ENCODE measurements at regions not wholly inside any gene's neighbourhood (a gene's known extent, or its start where the extent isn't known, plus 50 kb on each side); places are given as distances from the start of the nearest gene placed in this dataset.

DNA sequence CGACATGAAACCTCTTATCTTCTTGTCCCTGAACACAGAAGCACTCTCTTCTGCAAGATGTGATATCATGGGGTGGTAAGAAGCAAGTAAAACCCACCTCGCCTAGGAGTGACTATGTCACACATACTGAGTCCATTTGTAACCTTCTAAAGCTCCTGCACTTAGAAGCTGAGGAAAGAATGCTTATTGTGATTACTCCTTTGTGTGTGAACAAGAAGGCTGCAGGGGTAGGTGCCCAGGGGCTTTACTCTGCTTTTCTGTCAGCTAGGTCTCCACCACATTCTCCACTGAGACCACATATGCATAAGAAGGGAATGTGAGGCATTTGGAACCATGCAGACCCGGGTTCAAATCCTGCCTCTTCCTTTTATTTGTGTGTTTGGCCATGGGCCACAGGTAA lies 144.3 kb downstream of the DMRTA2 start:
- Histone ChIP-seq H3K9ac (no peak overlapping the region), H3K27me3 (ENCODE audit: insufficient read depth) (no peaks in the 10 kb centered on the region), H4K20me1 (ENCODE audit: insufficient read depth) (no peaks in the 10 kb centered on the region), H3K9me3 (no peaks in the 10 kb centered on the region), H3K79me2 (ENCODE audit: insufficient read depth) (no peaks in the 10 kb centered on the region), H3K9me2 (no peaks in the 10 kb centered on the region), H3K36me3 (replicated peaks in 1 of 2; ENCODE audit: control insufficient read depth in 1 of 2, insufficient read depth in 2 of 2, low read length in 1 of 2) (no peaks in the 10 kb centered on the region), H2AFZ (ENCODE audit: low read depth) (no peak overlapping the region), H3K4me2 (no peak overlapping the region), H3F3A (replicated peaks; ENCODE audit: insufficient read depth) (no peaks in the 10 kb centered on the region), H3K4me1 (ENCODE audit: control insufficient read depth in 1 of 2, insufficient read depth in 2 of 2, low read depth in 1 of 2, low read length in 1 of 2) (peaks cover 0 to 55% of the 10 kb centered on the region in 2 experiments; a peak in 2 of 4 replicates), H3K4me3 (ENCODE audit: low read depth in 2 of 2, low read length in 1 of 2) (no peak overlapping the region), H3K27ac (ENCODE audit: low read depth in 2 of 2, low read length in 1 of 2) (peak overlapping the region in 1 of 2 experiments; percentile 100; a peak in 2 of 4 replicates)
- POLR2A ChIA-PET: interaction anchor here (0.9 to 2.8 kb wide), 3 partner anchors 21 to 170 kb away, joined by 5 to 13 read pairs (median 6); partner anchors contain the start of gene ELAVL4
- 26% methylated on average over 3 of the region's 3 CpGs for whole genome bisulfite sequencing (ENCODE audit: low lambda C conversion rate)
- DNase-seq: no peak
- CTCF ChIA-PET: interaction anchor here (0.5 to 4.6 kb wide), 4 partner anchors 11 to 53 kb away, joined by 3 to 40 read pairs (median 6); no protein-coding TSS in a partner anchor
- TF ChIP-seq, protein P1, sequence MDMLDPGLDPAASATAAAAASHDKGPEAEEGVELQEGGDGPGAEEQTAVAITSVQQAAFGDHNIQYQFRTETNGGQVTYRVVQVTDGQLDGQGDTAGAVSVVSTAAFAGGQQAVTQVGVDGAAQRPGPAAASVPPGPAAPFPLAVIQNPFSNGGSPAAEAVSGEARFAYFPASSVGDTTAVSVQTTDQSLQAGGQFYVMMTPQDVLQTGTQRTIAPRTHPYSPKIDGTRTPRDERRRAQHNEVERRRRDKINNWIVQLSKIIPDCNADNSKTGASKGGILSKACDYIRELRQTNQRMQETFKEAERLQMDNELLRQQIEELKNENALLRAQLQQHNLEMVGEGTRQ (IDR thresholded peaks at IDR 0.05; ENCODE audit: borderline replicate concordance, low read depth, low read length): no peak
- TF ChIP-seq GABPA (IDR thresholded peaks at IDR 0.05; ENCODE audit: low read depth) (no peak), EZH2phosphoT487 (IDR thresholded peaks at IDR 0.05; ENCODE audit: borderline replicate concordance, low read depth) (no peak)
- TF ChIP-seq, protein P2, sequence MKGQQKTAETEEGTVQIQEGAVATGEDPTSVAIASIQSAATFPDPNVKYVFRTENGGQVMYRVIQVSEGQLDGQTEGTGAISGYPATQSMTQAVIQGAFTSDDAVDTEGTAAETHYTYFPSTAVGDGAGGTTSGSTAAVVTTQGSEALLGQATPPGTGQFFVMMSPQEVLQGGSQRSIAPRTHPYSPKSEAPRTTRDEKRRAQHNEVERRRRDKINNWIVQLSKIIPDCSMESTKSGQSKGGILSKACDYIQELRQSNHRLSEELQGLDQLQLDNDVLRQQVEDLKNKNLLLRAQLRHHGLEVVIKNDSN (IDR thresholded peaks at IDR 0.05; ENCODE audit: borderline replicate concordance, low read depth): no peak
- TF ChIP-seq, protein P3, sequence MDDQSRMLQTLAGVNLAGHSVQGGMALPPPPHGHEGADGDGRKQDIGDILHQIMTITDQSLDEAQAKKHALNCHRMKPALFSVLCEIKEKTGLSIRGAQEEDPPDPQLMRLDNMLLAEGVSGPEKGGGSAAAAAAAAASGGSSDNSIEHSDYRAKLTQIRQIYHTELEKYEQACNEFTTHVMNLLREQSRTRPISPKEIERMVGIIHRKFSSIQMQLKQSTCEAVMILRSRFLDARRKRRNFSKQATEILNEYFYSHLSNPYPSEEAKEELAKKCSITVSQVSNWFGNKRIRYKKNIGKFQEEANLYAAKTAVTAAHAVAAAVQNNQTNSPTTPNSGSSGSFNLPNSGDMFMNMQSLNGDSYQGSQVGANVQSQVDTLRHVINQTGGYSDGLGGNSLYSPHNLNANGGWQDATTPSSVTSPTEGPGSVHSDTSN (IDR thresholded peaks at IDR 0.05): no peak

DNA sequence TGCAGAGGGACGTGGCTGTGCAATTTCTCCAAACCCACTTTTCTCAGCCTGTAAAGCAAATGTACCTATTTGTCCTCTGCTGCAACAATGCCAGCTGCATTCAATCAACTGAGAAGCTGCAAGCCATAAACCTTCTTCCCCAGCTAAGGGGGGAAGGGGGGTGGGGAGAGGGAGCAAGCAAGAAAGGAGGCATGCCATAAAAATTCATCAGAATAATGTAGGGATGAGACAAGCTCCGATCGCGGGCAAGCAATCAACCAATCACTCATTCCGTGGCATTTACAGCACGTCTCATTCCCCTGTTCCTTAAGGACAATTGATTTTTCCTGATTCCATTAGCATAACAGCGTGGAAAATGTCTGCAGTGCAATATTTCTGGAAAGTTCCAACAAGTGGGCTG lies 144.8 kb downstream of the DMRTA2 start:
- Histone ChIP-seq H2AFZ (ENCODE audit: low read depth) (no peak overlapping the region), H3K27ac (ENCODE audit: low read depth in 2 of 2, low read length in 1 of 2) (peak overlapping the region in 1 of 2 experiments; percentile 100; a peak in 2 of 4 replicates), H3K4me2 (no peak overlapping the region), H3K27me3 (ENCODE audit: insufficient read depth) (no peaks in the 10 kb centered on the region), H3K79me2 (ENCODE audit: insufficient read depth) (no peaks in the 10 kb centered on the region), H3F3A (replicated peaks; ENCODE audit: insufficient read depth) (no peaks in the 10 kb centered on the region), H3K9me2 (no peaks in the 10 kb centered on the region), H3K9ac (no peak overlapping the region), H4K20me1 (ENCODE audit: insufficient read depth) (no peaks in the 10 kb centered on the region), H3K9me3 (no peaks in the 10 kb centered on the region), H3K4me3 (ENCODE audit: low read depth in 2 of 2, low read length in 1 of 2) (no peak overlapping the region), H3K36me3 (replicated peaks in 1 of 2; ENCODE audit: control insufficient read depth in 1 of 2, insufficient read depth in 2 of 2, low read length in 1 of 2) (no peaks in the 10 kb centered on the region), H3K4me1 (ENCODE audit: control insufficient read depth in 1 of 2, insufficient read depth in 2 of 2, low read depth in 1 of 2, low read length in 1 of 2) (peaks cover 0 to 61% of the 10 kb centered on the region in 2 experiments; a peak in 2 of 4 replicates)
- WGBS (ENCODE audit: low lambda C conversion rate): 48% methylated on average over 7 of the region's 7 CpGs
- POLR2A ChIA-PET: interaction anchor here (0.6 to 2.8 kb wide), 5 partner anchors 21 to 169 kb away, joined by 3 to 13 read pairs (median 5); partner anchors contain the start of gene ELAVL4
- CTCF ChIA-PET: interaction anchor here (0.5 to 4.6 kb wide), 10 partner anchors 11 to 1564 kb away, joined by 3 to 40 read pairs (median 3); no protein-coding TSS in a partner anchor
- DNase-seq: peak; percentile 41
- TF ChIP-seq RCOR1 (IDR thresholded peaks at IDR 0.05; ENCODE audit: low read length) (peak; percentile 11; the same call in 1 of the 2 replicates), MXI1 (IDR thresholded peaks at IDR 0.05; ENCODE audit: low read depth, low read length) (0 out of 2 replicates have a peak, but pooled peaks have one; percentile 40), EP300 (IDR thresholded peaks at IDR 0.05; ENCODE audit: borderline replicate concordance in 1 of 2, low read depth in 1 of 2, low read length in 1 of 2) (peak in 1 of 2 experiments; percentile 68; a peak in 1 of 4 replicates), CHD2 (IDR thresholded peaks at IDR 0.05; ENCODE audit: low read length, partially characterized antibody) (peak; percentile 73)
- TF ChIP-seq, protein P4, sequence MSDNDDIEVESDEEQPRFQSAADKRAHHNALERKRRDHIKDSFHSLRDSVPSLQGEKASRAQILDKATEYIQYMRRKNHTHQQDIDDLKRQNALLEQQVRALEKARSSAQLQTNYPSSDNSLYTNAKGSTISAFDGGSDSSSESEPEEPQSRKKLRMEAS (IDR thresholded peaks at IDR 0.05; ENCODE audit: low read depth): no peak
